Endodermal cell (in vitro differentiated cells): ENCODE measurements at regions not wholly inside any gene's neighbourhood (a gene's known extent, or its start where the extent isn't known, plus 50 kb on each side); places are given as distances from the start of the nearest gene placed in this dataset.

ENCODE experiments used
- DNase-seq: peaks from one replicate; pipeline ENCODE4 v3.0.0-alpha.2; 2017
- H3K27ac ChIP-seq: 2 replicates; pipeline ENCODE4 v1.5.1; 2013; ENCODE audit warnings: mild to moderate bottlenecking, low read depth, low read length, moderate library complexity
- H3K27me3 ChIP-seq: 2 replicates; pipeline ENCODE4 v1.6.1; 2013; ENCODE audit warnings: mild to moderate bottlenecking, low read length, moderate library complexity; ENCODE audit not compliant: insufficient read depth, control insufficient read depth, poor library complexity, severe bottlenecking
- H3K36me3 ChIP-seq: 2 replicates; pipeline ENCODE4 v1.7.0; 2013; ENCODE audit warnings: mild to moderate bottlenecking, low read length, moderate library complexity; ENCODE audit not compliant: control insufficient read depth, insufficient read depth
- H3K4me1 ChIP-seq: one replicate; pipeline ENCODE4 v1.7.0; 2013; ENCODE audit warnings: low read length; ENCODE audit not compliant: control insufficient read depth, insufficient read depth
- H3K4me3 ChIP-seq: 2 replicates; pipeline ENCODE4 v1.5.1; 2013; ENCODE audit warnings: mild to moderate bottlenecking, low read length, moderate library complexity
- H3K9ac ChIP-seq: 2 replicates; pipeline ENCODE4 v1.6.1; 2013; ENCODE audit warnings: mild to moderate bottlenecking, low read length, moderate library complexity; ENCODE audit not compliant: poor library complexity, severe bottlenecking; ENCODE audit errors: extremely low read depth
- H3K9me3 ChIP-seq: 2 replicates; pipeline ENCODE4 v1.6.1; 2013; ENCODE audit warnings: mild to moderate bottlenecking, low read length, moderate library complexity; ENCODE audit not compliant: control insufficient read depth
- H3K27ac Mint-ChIP-seq: 2 replicates; pipeline ENCODE4 v1.8.0; 2020; ENCODE audit warnings: mixed read lengths
- H3K27me3 Mint-ChIP-seq: 2 replicates; pipeline ENCODE4 v1.8.0; 2021; ENCODE audit warnings: mild to moderate bottlenecking, mixed read lengths; ENCODE audit not compliant: insufficient read depth
- H3K36me3 Mint-ChIP-seq: 2 replicates; pipeline ENCODE4 v1.8.0; 2020; ENCODE audit warnings: low read depth, mixed read lengths
- H3K4me1 Mint-ChIP-seq: 2 replicates; pipeline ENCODE4 v1.8.0; 2020; ENCODE audit warnings: mixed read lengths
- H3K4me3 Mint-ChIP-seq: 2 replicates; pipeline ENCODE4 v1.8.0; 2020; ENCODE audit warnings: mild to moderate bottlenecking, moderate library complexity, mixed read lengths
- H3K9me3 Mint-ChIP-seq: 2 replicates; pipeline ENCODE4 v1.8.0; 2020; ENCODE audit warnings: mild to moderate bottlenecking, mixed read lengths
- WGBS, 2 experiments: methylation state at CpG; one replicate each; pipeline versions ENCODE4 v1.1.5 to v1.1.7; 2013; ENCODE audit warnings: missing lambda C conversion rate in 2 of 2, mixed read lengths in 1 of 2; ENCODE audit not compliant: insufficient coverage in 1 of 2, insufficient read length in 1 of 2; 5-methylcytosine and 5-hydroxymethylcytosine counted together
- TF ChIP-seq, protein P1 (sequence below): fragments of 200-600 bp; sonication (generic); conservative IDR thresholded peaks from 2 replicates; pipeline ENCODE4 v1.5.0; 2021; ENCODE audit warnings: antibody characterized with exemption, mild to moderate bottlenecking

- no peaks in the 10 kb centered on the region for H3K4me1 Mint-ChIP-seq
- DNase-seq = no peak
- H3K27me3 ChIP-seq = no peaks in the 10 kb centered on the region
- H3K27ac Mint-ChIP-seq = no peak overlapping the region
- H3K27ac ChIP-seq = no peak overlapping the region
- H3K4me1 ChIP-seq = no peaks in the 10 kb centered on the region
- H3K4me3 ChIP-seq = no peak overlapping the region
- H3K9me3 ChIP-seq = peaks cover 12% of the 10 kb centered on the region
- no peaks in the 10 kb centered on the region for H3K27me3 Mint-ChIP-seq
- H3K9me3 Mint-ChIP-seq = peaks cover 48% of the 10 kb centered on the region
- H3K4me3 Mint-ChIP-seq = no peak overlapping the region
- peaks cover 6% of the 10 kb centered on the region for H3K36me3 Mint-ChIP-seq
- WGBS, 2 experiments = 94% methylated on average over 10 to 25 of the region's 25 CpGs
- TF ChIP-seq, protein P1, sequence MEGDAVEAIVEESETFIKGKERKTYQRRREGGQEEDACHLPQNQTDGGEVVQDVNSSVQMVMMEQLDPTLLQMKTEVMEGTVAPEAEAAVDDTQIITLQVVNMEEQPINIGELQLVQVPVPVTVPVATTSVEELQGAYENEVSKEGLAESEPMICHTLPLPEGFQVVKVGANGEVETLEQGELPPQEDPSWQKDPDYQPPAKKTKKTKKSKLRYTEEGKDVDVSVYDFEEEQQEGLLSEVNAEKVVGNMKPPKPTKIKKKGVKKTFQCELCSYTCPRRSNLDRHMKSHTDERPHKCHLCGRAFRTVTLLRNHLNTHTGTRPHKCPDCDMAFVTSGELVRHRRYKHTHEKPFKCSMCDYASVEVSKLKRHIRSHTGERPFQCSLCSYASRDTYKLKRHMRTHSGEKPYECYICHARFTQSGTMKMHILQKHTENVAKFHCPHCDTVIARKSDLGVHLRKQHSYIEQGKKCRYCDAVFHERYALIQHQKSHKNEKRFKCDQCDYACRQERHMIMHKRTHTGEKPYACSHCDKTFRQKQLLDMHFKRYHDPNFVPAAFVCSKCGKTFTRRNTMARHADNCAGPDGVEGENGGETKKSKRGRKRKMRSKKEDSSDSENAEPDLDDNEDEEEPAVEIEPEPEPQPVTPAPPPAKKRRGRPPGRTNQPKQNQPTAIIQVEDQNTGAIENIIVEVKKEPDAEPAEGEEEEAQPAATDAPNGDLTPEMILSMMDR = no peak
- no peaks in the 10 kb centered on the region for H3K36me3 ChIP-seq
- H3K9ac ChIP-seq = no peak overlapping the region
Measured at GRCh38 chr5:101505891-101506570, 602.9 kb upstream of the ST8SIA4 start.

DNA sequence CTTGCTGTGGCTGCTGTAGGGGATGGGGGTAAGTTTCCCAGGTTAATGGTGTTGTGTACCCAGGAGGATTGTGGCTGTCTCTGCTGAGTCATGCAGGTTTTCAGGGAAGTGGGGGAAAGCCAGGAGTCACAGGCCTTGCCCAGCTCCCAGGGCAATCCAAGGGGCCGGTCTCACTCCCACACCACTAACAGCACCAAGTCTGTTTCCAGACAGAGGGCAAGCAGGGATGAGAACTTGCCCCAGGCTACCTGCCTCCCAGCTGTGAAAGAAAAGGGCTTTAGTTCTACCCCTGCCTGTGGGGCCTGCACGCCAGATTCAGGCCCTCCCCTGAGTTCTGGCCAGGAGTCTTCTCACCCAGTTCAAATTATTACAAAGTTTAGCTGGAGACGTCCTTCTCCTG is 579.8 kb upstream of the ST8SIA4 start:
- H3K27ac Mint-ChIP-seq = no peak overlapping the region
- 0 to 59% methylated on average over 1 to 3 of the region's 3 CpGs for WGBS, 2 experiments
- no peak overlapping the region for H3K4me3 ChIP-seq
- no peaks in the 10 kb centered on the region for H3K9me3 ChIP-seq
- no peaks in the 10 kb centered on the region for H3K27me3 Mint-ChIP-seq
- H3K36me3 ChIP-seq = no peaks in the 10 kb centered on the region
- DNase-seq = no peak
- H3K9ac ChIP-seq = no peak overlapping the region
- TF ChIP-seq, protein P1 = no peak
- no peaks in the 10 kb centered on the region for H3K9me3 Mint-ChIP-seq
- no peaks in the 10 kb centered on the region for H3K27me3 ChIP-seq
- no peak overlapping the region for H3K27ac ChIP-seq
- no peaks in the 10 kb centered on the region for H3K36me3 Mint-ChIP-seq
- no peak overlapping the region for H3K4me3 Mint-ChIP-seq
- H3K4me1 Mint-ChIP-seq = peaks cover 4% of the 10 kb centered on the region
- no peaks in the 10 kb centered on the region for H3K4me1 ChIP-seq

DNA sequence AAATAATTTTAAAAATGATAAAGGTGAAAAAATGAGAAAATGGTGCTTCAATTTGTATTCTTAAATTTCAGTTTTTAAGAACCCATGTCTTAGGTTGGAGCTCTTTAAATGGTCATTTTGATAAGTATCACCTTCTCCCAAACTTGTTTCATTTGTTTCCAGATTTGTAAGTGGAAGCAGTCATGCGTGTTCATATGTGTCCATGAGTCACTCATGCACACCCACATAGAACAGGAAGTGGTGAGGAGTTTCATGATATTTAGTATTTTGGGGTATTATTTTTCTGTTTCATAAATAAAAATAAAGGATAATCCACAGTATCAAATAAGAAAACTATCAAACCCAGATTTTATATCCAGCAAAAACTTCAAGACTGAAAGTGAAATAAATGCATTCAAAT is 570.4 kb upstream of the ST8SIA4 start:
- DNase-seq = no peak

More for the DNA sequence above, 570.4 kb upstream of the ST8SIA4 start:
- H3K27me3 Mint-ChIP-seq = no peaks in the 10 kb centered on the region
- no peaks in the 10 kb centered on the region for H3K36me3 Mint-ChIP-seq
- no peaks in the 10 kb centered on the region for H3K9me3 Mint-ChIP-seq
- no peak overlapping the region for H3K27ac Mint-ChIP-seq
- Histone ChIP-seq H3K4me1 (no peaks in the 10 kb centered on the region), H3K9ac (no peak overlapping the region), H3K27me3 (no peaks in the 10 kb centered on the region), H3K27ac (no peak overlapping the region), H3K4me3 (no peak overlapping the region), H3K9me3 (no peaks in the 10 kb centered on the region), H3K36me3 (no peaks in the 10 kb centered on the region)
- H3K4me1 Mint-ChIP-seq = peaks cover 6% of the 10 kb centered on the region
- TF ChIP-seq, protein P1 = no peak
- 93% methylated on average over 1 of the region's 1 CpG; no CpG with 5 or more reads in 1 of the 2 experiments for WGBS, 2 experiments
- H3K4me3 Mint-ChIP-seq = no peak overlapping the region
